ENCODE measurements at regions not wholly inside any gene's neighbourhood (a gene's known extent, or its start where the extent isn't known, plus 50 kb on each side); places are given as distances from the start of the nearest gene placed in this dataset.

DNA sequence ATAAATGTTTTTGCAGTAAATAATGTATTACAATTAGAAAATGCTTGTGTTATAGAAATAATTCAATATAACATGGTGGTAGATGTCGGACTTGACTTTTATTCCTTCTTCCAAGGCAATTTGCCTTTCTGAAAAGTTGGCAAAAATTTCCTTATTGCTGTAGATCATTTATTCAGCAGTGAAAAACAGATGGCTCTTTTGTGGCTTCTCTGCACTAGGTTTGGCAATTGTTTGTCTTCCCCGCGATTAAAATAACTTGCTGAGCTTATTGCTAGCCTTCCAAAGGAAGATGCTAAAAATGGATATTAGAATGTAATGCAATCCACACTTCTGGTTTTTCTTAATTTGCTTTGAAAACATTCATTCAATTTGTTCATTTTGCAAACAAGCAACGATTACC lies 1977.9 kb upstream of the ADGRL3 start:
- Histone ChIP-seq H2BK20ac (ENCODE audit: low read length) (no peak overlapping the region), H3K4me2 (ENCODE audit: insufficient read depth in 1 of 2, low read depth in 2 of 2, low read length in 2 of 2) (no peak overlapping the region), H2BK12ac (ENCODE audit: low read depth, low read length) (no peak overlapping the region), H3K79me1 (ENCODE audit: low read depth, low read length) (no peaks in the 10 kb centered on the region), H3K23me2 (ENCODE audit: low read depth, low read length) (no peaks in the 10 kb centered on the region), H3K23ac (ENCODE audit: insufficient read length) (no peak overlapping the region), H3K4me1 (replicated peaks in 1 of 4; ENCODE audit: control insufficient read depth in 3 of 4, insufficient read depth in 4 of 4, low read length in 3 of 4) (no peaks in the 10 kb centered on the region), H2BK120ac (replicated peaks; ENCODE audit: low read depth, low read length) (no peak overlapping the region), H3K9ac (replicated peaks in 1 of 4; ENCODE audit: extremely low read depth in 1 of 4, low read depth in 3 of 4, low read length in 3 of 4) (no peak overlapping the region), H3K36me3 (ENCODE audit: control insufficient read depth in 2 of 4, insufficient read depth in 4 of 4, low read length in 3 of 4) (no peaks in the 10 kb centered on the region), H2AK5ac (ENCODE audit: low read depth, low read length) (no peak overlapping the region), H3K56ac (replicated peaks; ENCODE audit: insufficient read length, low read depth, low read length) (no peak overlapping the region), H4K20me1 (replicated peaks in 1 of 2; ENCODE audit: control insufficient read depth in 1 of 2, insufficient read depth in 2 of 2, low read length in 2 of 2) (no peaks in the 10 kb centered on the region), H4K91ac (replicated peaks; ENCODE audit: insufficient read length, low read length) (no peak overlapping the region), H2AFZ (ENCODE audit: low read length) (no peak overlapping the region), H3K79me2 (ENCODE audit: control insufficient read depth in 1 of 2, insufficient read depth in 2 of 2, low read length in 2 of 2) (no peaks in the 10 kb centered on the region), H3K9me3 (ENCODE audit: insufficient read depth in 2 of 2, low read depth in 1 of 2, low read length in 1 of 2) (no peaks in the 10 kb centered on the region), H3K4ac (replicated peaks; ENCODE audit: insufficient read length, low read depth, low read length) (no peak overlapping the region), H3K14ac (ENCODE audit: insufficient read length) (no peak overlapping the region), H3K27me3 (replicated peaks in 1 of 4; ENCODE audit: control insufficient read depth in 3 of 4, extremely low read depth in 1 of 4, insufficient read depth in 3 of 4, low read length in 3 of 4) (no peaks in the 10 kb centered on the region), H3K27ac (ENCODE audit: low read depth, low read length) (no peak overlapping the region), H2BK5ac (ENCODE audit: low read depth, low read length) (no peak overlapping the region), H3K18ac (ENCODE audit: extremely low read depth, low read length) (no peak overlapping the region), H4K5ac (ENCODE audit: insufficient read length, low read depth, low read length) (no peak overlapping the region), H3K4me3 (ENCODE audit: extremely low read depth in 1 of 4, insufficient read depth in 2 of 4, low read depth in 3 of 4, low read length in 4 of 4) (no peak overlapping the region), H4K8ac (ENCODE audit: extremely low read depth, insufficient read depth, low read length) (no peak overlapping the region), H2BK15ac (ENCODE audit: low read length) (no peak overlapping the region)
- DNase-seq (ENCODE audit: low read depth in 1 of 2, low spot score in 2 of 2) (no peak), FAIRE-seq (no peak)
- ChIA-PET POLR2A (ENCODE audit: partially characterized antibody) (no interaction called here), CTCF (ENCODE audit: partially characterized antibody) (no interaction called here)
- 96% methylated on average over 4 of the region's 4 CpGs; no CpG with 5 or more reads in 1 of the 2 experiments for WGBS, 2 experiments (ENCODE audit: extremely low coverage in 1 of 2, insufficient coverage in 1 of 2, insufficient read length in 1 of 2, insufficient replicate concordance in 2 of 2, low coverage in 1 of 2, low lambda C conversion rate in 2 of 2, missing lambda C conversion rate in 1 of 2)
- TF ChIP-seq HDAC6 (IDR thresholded peaks at IDR 0.05; ENCODE audit: low read depth, low read length): no peak
- no peak for TF ChIP-seq RFX5 (IDR thresholded peaks at IDR 0.05; ENCODE audit: borderline replicate concordance, low read depth, low read length)
- TF ChIP-seq GTF2F1 (IDR thresholded peaks at IDR 0.05; ENCODE audit: borderline replicate concordance, low read depth, low read length): no peak
- TF ChIP-seq SIRT6 (IDR thresholded peaks at IDR 0.05; ENCODE audit: low read length): no peak
- TF ChIP-seq TCF12 (IDR thresholded peaks at IDR 0.05; ENCODE audit: low read depth, low read length): no peak
- no peak for TF ChIP-seq FOSL1 (IDR thresholded peaks at IDR 0.05; ENCODE audit: insufficient read depth, low read depth, low read length)
- no peak for TF ChIP-seq EZH2 (IDR thresholded peaks at IDR 0.05; ENCODE audit: low read depth, low read length, severe bottlenecking)
- TF ChIP-seq, protein P1, sequence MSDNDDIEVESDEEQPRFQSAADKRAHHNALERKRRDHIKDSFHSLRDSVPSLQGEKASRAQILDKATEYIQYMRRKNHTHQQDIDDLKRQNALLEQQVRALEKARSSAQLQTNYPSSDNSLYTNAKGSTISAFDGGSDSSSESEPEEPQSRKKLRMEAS (IDR thresholded peaks at IDR 0.05): no peak
- TF ChIP-seq SAP30 (IDR thresholded peaks at IDR 0.05; ENCODE audit: insufficient read depth, insufficient replicate concordance, low read length): no peak
- no peak for TF ChIP-seq GABPA (IDR thresholded peaks at IDR 0.05; ENCODE audit: borderline replicate concordance, insufficient read depth, low read length)
- TF ChIP-seq PHF8 (conservative IDR thresholded peaks at IDR 0.05; ENCODE audit: low read depth, low read length): no peak
- TF ChIP-seq POLR2A (IDR thresholded peaks at IDR 0.05; ENCODE audit: control extremely low read depth in 1 of 2, low read depth in 2 of 2, low read length in 2 of 2): no peak
- no peak for TF ChIP-seq CBX5 (IDR thresholded peaks at IDR 0.05; ENCODE audit: low read depth, low read length)
- no peak for TF ChIP-seq SP2 (IDR thresholded peaks at IDR 0.05; ENCODE audit: low read length)
- no peak for TF ChIP-seq TAF7 (optimal IDR thresholded peaks at IDR 0.05; ENCODE audit: borderline replicate concordance, low read depth, low read length)
